ENCODE measurements at regions not wholly inside any gene's neighbourhood (a gene's known extent, or its start where the extent isn't known, plus 50 kb on each side); places are given as distances from the start of the nearest gene placed in this dataset.
"Not testable (repeated sequence)": the region's sequence is repeated elsewhere in the genome, so short reads cannot be mapped to it uniquely, and the experiment has no call there.

DNA sequence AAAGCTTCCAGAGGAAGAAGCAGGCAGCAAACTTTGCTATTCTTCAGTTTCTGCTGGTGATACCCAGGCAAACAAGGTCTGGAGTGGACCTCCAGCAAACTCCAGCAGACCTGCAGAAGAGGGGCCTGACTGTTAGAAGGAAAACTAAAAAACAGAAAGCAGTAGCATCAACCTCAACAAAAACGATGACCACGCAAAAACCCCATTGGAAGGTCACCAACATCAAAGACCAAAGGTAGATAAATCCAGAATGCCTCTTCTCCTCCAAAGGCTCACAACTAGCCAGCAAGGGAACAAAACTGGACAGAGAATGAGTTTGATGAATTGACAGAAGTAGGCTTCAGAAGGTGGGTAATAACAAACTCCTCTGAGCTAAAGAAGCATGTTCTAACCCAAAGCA lies 127.1 kb downstream of the SLITRK1 start:
- not testable (repeated sequence) for TF ChIP-seq POLR2A (IDR thresholded peaks at IDR 0.05)
- TF ChIP-seq, protein P1, sequence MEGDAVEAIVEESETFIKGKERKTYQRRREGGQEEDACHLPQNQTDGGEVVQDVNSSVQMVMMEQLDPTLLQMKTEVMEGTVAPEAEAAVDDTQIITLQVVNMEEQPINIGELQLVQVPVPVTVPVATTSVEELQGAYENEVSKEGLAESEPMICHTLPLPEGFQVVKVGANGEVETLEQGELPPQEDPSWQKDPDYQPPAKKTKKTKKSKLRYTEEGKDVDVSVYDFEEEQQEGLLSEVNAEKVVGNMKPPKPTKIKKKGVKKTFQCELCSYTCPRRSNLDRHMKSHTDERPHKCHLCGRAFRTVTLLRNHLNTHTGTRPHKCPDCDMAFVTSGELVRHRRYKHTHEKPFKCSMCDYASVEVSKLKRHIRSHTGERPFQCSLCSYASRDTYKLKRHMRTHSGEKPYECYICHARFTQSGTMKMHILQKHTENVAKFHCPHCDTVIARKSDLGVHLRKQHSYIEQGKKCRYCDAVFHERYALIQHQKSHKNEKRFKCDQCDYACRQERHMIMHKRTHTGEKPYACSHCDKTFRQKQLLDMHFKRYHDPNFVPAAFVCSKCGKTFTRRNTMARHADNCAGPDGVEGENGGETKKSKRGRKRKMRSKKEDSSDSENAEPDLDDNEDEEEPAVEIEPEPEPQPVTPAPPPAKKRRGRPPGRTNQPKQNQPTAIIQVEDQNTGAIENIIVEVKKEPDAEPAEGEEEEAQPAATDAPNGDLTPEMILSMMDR (IDR thresholded peaks at IDR 0.05) = not testable (repeated sequence)

Data from sigmoid colon (tissue), 3 donors.